ENCODE measurements at regions not wholly inside any gene's neighbourhood (a gene's known extent, or its start where the extent isn't known, plus 50 kb on each side); places are given as distances from the start of the nearest gene placed in this dataset.

GRCh38 chr20:52433326-52434040 is 241.9 kb upstream of the ZFP64 start:
- TF ChIP-seq CTCF (IDR thresholded peaks at IDR 0.05): no peak
- TF ChIP-seq FOXK1 (CRISPR knock-in tag; IDR thresholded peaks at IDR 0.05): no peak
- no peak for TF ChIP-seq NFYB (CRISPR knock-in tag; conservative IDR thresholded peaks at IDR 0.05; ENCODE audit: low read depth)
- TF ChIP-seq ZNF263 (CRISPR knock-in tag; IDR thresholded peaks at IDR 0.05; ENCODE audit: low read depth): no peak
- no peak for TF ChIP-seq FOXP4 (CRISPR knock-in tag; IDR thresholded peaks at IDR 0.05)
- TF ChIP-seq GRHL2 (CRISPR knock-in tag; IDR thresholded peaks at IDR 0.05; ENCODE audit: insufficient replicate concordance, severe bottlenecking): no peak
- no peak for TF ChIP-seq HMGXB4 (CRISPR knock-in tag; IDR thresholded peaks at IDR 0.05)
- TF ChIP-seq ERG (CRISPR knock-in tag; IDR thresholded peaks at IDR 0.05): no peak
- no peak for TF ChIP-seq SMAD4 (CRISPR knock-in tag; IDR thresholded peaks at IDR 0.05)
- no peak for TF ChIP-seq E2F4 (CRISPR knock-in tag; IDR thresholded peaks at IDR 0.05; ENCODE audit: borderline replicate concordance, low read depth)

All from WTC11 (cell line).